TTC549 (cell line): ENCODE measurements at regions not wholly inside any gene's neighbourhood (a gene's known extent, or its start where the extent isn't known, plus 50 kb on each side); places are given as distances from the start of the nearest gene placed in this dataset.
"Not testable (repeated sequence)": the region's sequence is repeated elsewhere in the genome, so short reads cannot be mapped to it uniquely, and the experiment has no call there.

Experiments used
- FAIRE-seq: peaks from 2 replicates; lab custom pipeline; 2012; peaks lifted over from hg19 to GRCh38; lab: Jason Lieb, UNC

GRCh38 chr7:121744319-121744718 lies 128.6 kb upstream of the PTPRZ1 start:
- FAIRE-seq: no peak

GRCh38 chr7:121741896-121742295 lies 131.1 kb upstream of the PTPRZ1 start:
- no peak for FAIRE-seq

GRCh38 chr7:121739465-121739864 lies 133.5 kb upstream of the PTPRZ1 start:
- FAIRE-seq: no peak

- no peak for FAIRE-seq
These were observed 142.1 kb upstream of the PTPRZ1 start for GRCh38 chr7:121730869-121731268.

- no peak for FAIRE-seq
These were observed 158.2 kb upstream of the PTPRZ1 start for GRCh38 chr7:121714559-121715303.

- FAIRE-seq: not testable (repeated sequence)
These were observed 160.0 kb upstream of the PTPRZ1 start for GRCh38 chr7:121712961-121713360.

- FAIRE-seq: no peak
These were observed 175.1 kb upstream of the PTPRZ1 start for GRCh38 chr7:121697731-121698316.

- FAIRE-seq: no peak
These were observed 176.0 kb upstream of the PTPRZ1 start for GRCh38 chr7:121696954-121697353.

GRCh38 chr7:121689749-121690148 lies 183.2 kb upstream of the PTPRZ1 start:
- no peak for FAIRE-seq

GRCh38 chr7:121681700-121682099 lies 191.3 kb upstream of the PTPRZ1 start:
- no peak for FAIRE-seq

- FAIRE-seq: no peak
These were observed 196.8 kb upstream of the PTPRZ1 start for GRCh38 chr7:121676168-121676567.

GRCh38 chr7:121674455-121674854 lies 198.5 kb upstream of the PTPRZ1 start:
- not testable (repeated sequence) for FAIRE-seq

- FAIRE-seq: no peak
These were observed 203.8 kb upstream of the PTPRZ1 start for GRCh38 chr7:121669144-121669543.

- FAIRE-seq: no peak
These were observed 206.7 kb upstream of the PTPRZ1 start for GRCh38 chr7:121666306-121666705.

- no peak for FAIRE-seq
These were observed 229.6 kb upstream of the PTPRZ1 start for GRCh38 chr7:121643320-121643719.

- no peak for FAIRE-seq
These were observed 233.3 kb upstream of the PTPRZ1 start for GRCh38 chr7:121639705-121640104.

GRCh38 chr7:121638286-121638685 lies 234.7 kb upstream of the PTPRZ1 start:
- FAIRE-seq: no peak

- no peak for FAIRE-seq
These were observed 238.2 kb upstream of the FAM3C start for GRCh38 chr7:121634356-121634755.

- no peak for FAIRE-seq
These were observed 237.1 kb upstream of the FAM3C start for GRCh38 chr7:121633186-121633585.

GRCh38 chr7:121624958-121625357 lies 228.8 kb upstream of the FAM3C start:
- no peak for FAIRE-seq

- no peak for FAIRE-seq
These were observed 227.2 kb upstream of the FAM3C start for GRCh38 chr7:121623130-121623872.

GRCh38 chr7:121621937-121622336 lies 225.8 kb upstream of the FAM3C start:
- FAIRE-seq: no peak

GRCh38 chr7:121620953-121621606 lies 225.0 kb upstream of the FAM3C start:
- no peak for FAIRE-seq
